ENCODE measurements at regions not wholly inside any gene's neighbourhood (a gene's known extent, or its start where the extent isn't known, plus 50 kb on each side); places are given as distances from the start of the nearest gene placed in this dataset.

GRCh38 chr12:102596031-102596430 is 115.7 kb upstream of the IGF1 start:
- Histone ChIP-seq H3K27me3 (no peaks in the 10 kb centered on the region), H3K27ac (no peak overlapping the region), H3K4me1 (no peaks in the 10 kb centered on the region), H3K4me3 (no peak overlapping the region), H3K36me3 (no peaks in the 10 kb centered on the region), H3K9me3 (peaks cover 0 to under 1% (median 0%) of the 10 kb centered on the region in 11 donors)
- 77 to 81% methylated on average over 8 of the region's 8 CpGs for WGBS, 2 donors
- intact Hi-C loops (cut with DNase I) = no loop called here
- ATAC-seq (no peak), DNase-seq (no peak)
- TF ChIP-seq, protein P1, sequence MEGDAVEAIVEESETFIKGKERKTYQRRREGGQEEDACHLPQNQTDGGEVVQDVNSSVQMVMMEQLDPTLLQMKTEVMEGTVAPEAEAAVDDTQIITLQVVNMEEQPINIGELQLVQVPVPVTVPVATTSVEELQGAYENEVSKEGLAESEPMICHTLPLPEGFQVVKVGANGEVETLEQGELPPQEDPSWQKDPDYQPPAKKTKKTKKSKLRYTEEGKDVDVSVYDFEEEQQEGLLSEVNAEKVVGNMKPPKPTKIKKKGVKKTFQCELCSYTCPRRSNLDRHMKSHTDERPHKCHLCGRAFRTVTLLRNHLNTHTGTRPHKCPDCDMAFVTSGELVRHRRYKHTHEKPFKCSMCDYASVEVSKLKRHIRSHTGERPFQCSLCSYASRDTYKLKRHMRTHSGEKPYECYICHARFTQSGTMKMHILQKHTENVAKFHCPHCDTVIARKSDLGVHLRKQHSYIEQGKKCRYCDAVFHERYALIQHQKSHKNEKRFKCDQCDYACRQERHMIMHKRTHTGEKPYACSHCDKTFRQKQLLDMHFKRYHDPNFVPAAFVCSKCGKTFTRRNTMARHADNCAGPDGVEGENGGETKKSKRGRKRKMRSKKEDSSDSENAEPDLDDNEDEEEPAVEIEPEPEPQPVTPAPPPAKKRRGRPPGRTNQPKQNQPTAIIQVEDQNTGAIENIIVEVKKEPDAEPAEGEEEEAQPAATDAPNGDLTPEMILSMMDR (IDR thresholded peaks at IDR 0.05) = no peak

GRCh38 chr12:102595315-102595714 is 115.0 kb upstream of the IGF1 start:
- H3K4me3 ChIP-seq = no peak overlapping the region
- intact Hi-C loops (cut with DNase I) = no loop called here
- ATAC-seq (no peak), DNase-seq (no peak)
- no peaks in the 10 kb centered on the region for H3K36me3 ChIP-seq
- 88 to 89% methylated on average over 10 of the region's 10 CpGs for WGBS, 2 donors
- TF ChIP-seq, protein P1 (IDR thresholded peaks at IDR 0.05) = no peak
- peaks cover 0 to 7% (median 0%) of the 10 kb centered on the region in 11 donors for H3K9me3 ChIP-seq
- no peaks in the 10 kb centered on the region for H3K4me1 ChIP-seq
- H3K27me3 ChIP-seq = no peaks in the 10 kb centered on the region
- H3K27ac ChIP-seq = no peak overlapping the region

DNA sequence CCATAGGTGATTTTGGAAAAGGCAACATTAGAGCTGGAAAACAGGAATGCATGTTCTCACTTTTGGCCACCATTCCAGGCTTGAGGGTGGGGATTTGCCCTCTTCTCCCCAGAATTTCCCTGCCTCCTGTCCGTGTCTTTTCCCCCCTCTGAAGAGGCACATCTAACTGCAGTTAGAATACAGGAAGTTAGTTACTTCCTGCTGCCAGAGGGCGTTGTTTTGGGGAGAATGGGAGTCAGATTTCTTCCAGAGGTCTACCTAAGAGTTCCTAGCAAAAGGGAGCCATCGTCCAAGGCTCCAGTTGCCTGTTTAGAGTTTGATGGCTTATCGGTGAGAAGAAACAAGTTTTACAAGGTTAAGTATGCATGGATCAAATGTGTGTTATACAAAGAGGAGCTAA is 112.8 kb upstream of the IGF1 start:
- Histone ChIP-seq H3K27me3 (no peaks in the 10 kb centered on the region), H3K36me3 (no peaks in the 10 kb centered on the region), H3K4me3 (no peak overlapping the region), H3K4me1 (no peaks in the 10 kb centered on the region), H3K9me3 (peaks cover 0 to 13% (median 0%) of the 10 kb centered on the region in 11 donors), H3K27ac (no peak overlapping the region)
- ATAC-seq (no peak), DNase-seq (no peak)
- intact Hi-C loops (cut with DNase I) = no loop called here
- WGBS, 2 donors = 64 to 71% methylated on average over 4 of the region's 4 CpGs
- TF ChIP-seq, protein P1 (IDR thresholded peaks at IDR 0.05) = no peak

- no peak for ATAC-seq
- no peak overlapping the region for H3K27ac ChIP-seq
These were observed 111.8 kb upstream of the IGF1 start for GRCh38 chr12:102592134-102592533.

More at GRCh38 chr12:102592134-102592533, 111.8 kb upstream of the IGF1 start:
- intact Hi-C loops (cut with DNase I) = no loop called here
- no peaks in the 10 kb centered on the region for H3K4me1 ChIP-seq
- H3K9me3 ChIP-seq = peaks cover 0 to 13% (median 0%) of the 10 kb centered on the region in 11 donors
- 84 to 85% methylated on average over 3 of the region's 3 CpGs for WGBS, 2 donors
- H3K27me3 ChIP-seq = no peaks in the 10 kb centered on the region
- no peaks in the 10 kb centered on the region for H3K36me3 ChIP-seq
- no peak overlapping the region for H3K4me3 ChIP-seq
- TF ChIP-seq, protein P1 (IDR thresholded peaks at IDR 0.05) = no peak
- DNase-seq = no peak
